ENCODE measurements at regions not wholly inside any gene's neighbourhood (a gene's known extent, or its start where the extent isn't known, plus 50 kb on each side); places are given as distances from the start of the nearest gene placed in this dataset.

- Histone ChIP-seq H3K4me1 (ENCODE audit: insufficient read depth, low read length) (no peaks in the 10 kb centered on the region), H4K91ac (ENCODE audit: insufficient read length, low read depth, low read length) (no peak overlapping the region), H2BK12ac (ENCODE audit: insufficient read length, low read depth, low read length) (no peak overlapping the region), H2BK5ac (ENCODE audit: insufficient read length, low read length) (no peak overlapping the region), H3K27ac (ENCODE audit: insufficient read length, low read depth, low read length) (no peak overlapping the region), H3K9me3 (ENCODE audit: control insufficient read depth, low read depth, low read length) (no peaks in the 10 kb centered on the region), H3K4ac (ENCODE audit: low read depth, low read length) (no peak overlapping the region), H3K23ac (ENCODE audit: insufficient read length, low read depth, low read length) (no peak overlapping the region), H3K79me2 (ENCODE audit: insufficient read depth, low read length) (no peaks in the 10 kb centered on the region), H3K79me1 (ENCODE audit: insufficient read depth, low read depth, low read length, poor library complexity, severe bottlenecking) (no peaks in the 10 kb centered on the region), H2BK15ac (ENCODE audit: low read depth, low read length) (no peak overlapping the region), H2BK20ac (ENCODE audit: low read depth, low read length, poor library complexity, severe bottlenecking) (no peak overlapping the region), H3T11ph (ENCODE audit: low read length) (no peak overlapping the region), H3K23me2 (ENCODE audit: insufficient read length, low read depth, low read length, poor library complexity, severe bottlenecking) (no peaks in the 10 kb centered on the region), H4K5ac (ENCODE audit: insufficient read length, low read depth, low read length) (no peak overlapping the region), H3K56ac (ENCODE audit: insufficient read length, low read depth, low read length) (no peak overlapping the region), H3K18ac (ENCODE audit: insufficient read length, low read depth, low read length) (no peak overlapping the region), H4K20me1 (ENCODE audit: control insufficient read depth, insufficient read depth, insufficient read length) (no peaks in the 10 kb centered on the region), H3K4me2 (ENCODE audit: insufficient read depth, insufficient read length, low read length) (no peak overlapping the region), H3K14ac (ENCODE audit: insufficient read depth, low read length) (no peak overlapping the region), H4K8ac (replicated peaks; ENCODE audit: insufficient read length, low read depth, low read length) (no peak overlapping the region), H3K27me3 (ENCODE audit: insufficient read depth, low read length) (no peaks in the 10 kb centered on the region), H2AFZ (ENCODE audit: low read length) (no peak overlapping the region), H2AK5ac (ENCODE audit: insufficient read length, low read length) (no peak overlapping the region), H2BK120ac (ENCODE audit: low read depth, low read length, poor library complexity, severe bottlenecking) (no peak overlapping the region), H3K9ac (ENCODE audit: extremely low read depth, insufficient read length, low read length) (no peak overlapping the region)
- Mint-ChIP-seq H3K9me3 (peaks cover 10 to 12% of the 10 kb centered on the region in 2 experiments), H3K36me3 (ENCODE audit: insufficient read depth in 1 of 3, low read depth in 3 of 3) (peaks cover 0 to 11% (median 0%) of the 10 kb centered on the region in 3 experiments; a peak in 3 of 7 replicates), H3K27me3 (ENCODE audit: low read depth) (no peaks in the 10 kb centered on the region; the same call in 1 of the 2 replicates), H3K4me3 (no peak overlapping the region), H3K4me1 (peaks cover 4 to 10% of the 10 kb centered on the region in 2 experiments; a peak in 2 of 4 replicates), H3K27ac (no peak overlapping the region)
- DNase-seq: no peak
- whole genome bisulfite sequencing (ENCODE audit: extremely low coverage, insufficient read length, low lambda C conversion rate): no CpG with 5 or more reads among the region's 1 CpG
- TF ChIP-seq, protein P1, sequence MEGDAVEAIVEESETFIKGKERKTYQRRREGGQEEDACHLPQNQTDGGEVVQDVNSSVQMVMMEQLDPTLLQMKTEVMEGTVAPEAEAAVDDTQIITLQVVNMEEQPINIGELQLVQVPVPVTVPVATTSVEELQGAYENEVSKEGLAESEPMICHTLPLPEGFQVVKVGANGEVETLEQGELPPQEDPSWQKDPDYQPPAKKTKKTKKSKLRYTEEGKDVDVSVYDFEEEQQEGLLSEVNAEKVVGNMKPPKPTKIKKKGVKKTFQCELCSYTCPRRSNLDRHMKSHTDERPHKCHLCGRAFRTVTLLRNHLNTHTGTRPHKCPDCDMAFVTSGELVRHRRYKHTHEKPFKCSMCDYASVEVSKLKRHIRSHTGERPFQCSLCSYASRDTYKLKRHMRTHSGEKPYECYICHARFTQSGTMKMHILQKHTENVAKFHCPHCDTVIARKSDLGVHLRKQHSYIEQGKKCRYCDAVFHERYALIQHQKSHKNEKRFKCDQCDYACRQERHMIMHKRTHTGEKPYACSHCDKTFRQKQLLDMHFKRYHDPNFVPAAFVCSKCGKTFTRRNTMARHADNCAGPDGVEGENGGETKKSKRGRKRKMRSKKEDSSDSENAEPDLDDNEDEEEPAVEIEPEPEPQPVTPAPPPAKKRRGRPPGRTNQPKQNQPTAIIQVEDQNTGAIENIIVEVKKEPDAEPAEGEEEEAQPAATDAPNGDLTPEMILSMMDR (conservative IDR thresholded peaks at IDR 0.05): no peak
Observed at GRCh38 chr5:40446910-40447309, 232.8 kb upstream of the PTGER4 start.

All from H9 (cell line).